Endothelial cell of umbilical vein (primary cell): ENCODE measurements at regions not wholly inside any gene's neighbourhood (a gene's known extent, or its start where the extent isn't known, plus 50 kb on each side); places are given as distances from the start of the nearest gene placed in this dataset.

Source experiments
- BruUV-seq: library from RNA; stranded (reverse); fragments of 400-500 nt; replicated peaks from 2 replicates; lab custom pipeline; 2021; lab: Mats Ljungman, UMichigan
- CTCF ChIA-PET: fragments of 300-600, 350-600 bp; sonication (Branson Sonifier 250); formaldehyde crosslinking; loops from one replicate; lab custom pipeline; 2021; ENCODE audit warnings: antibody characterized with exemption, inconsistent platforms; lab: Charles Lee
- POLR2A ChIA-PET: fragments of 300-600, 350-600 bp; sonication (Branson Sonifier 250); formaldehyde crosslinking; loops from one replicate; lab custom pipeline; 2021; ENCODE audit warnings: antibody characterized with exemption, inconsistent platforms; lab: Charles Lee
- DNase-seq: peaks from one replicate; pipeline ENCODE4 v3.0.0-alpha.2; 2011; ENCODE audit warnings: low read depth, low spot score
- FAIRE-seq: peaks from 2 replicates; lab custom pipeline; 2011; peaks lifted over from hg19 to GRCh38; lab: Jason Lieb, UNC
- H2AFZ ChIP-seq: 2 replicates; pipeline ENCODE4 v1.6.0; 2012; ENCODE audit warnings: low read depth, low read length, control low read depth, inconsistent platforms
- H3K27ac ChIP-seq: 2 replicates; pipeline ENCODE4 v1.5.1; 2011; ENCODE audit warnings: low read depth, mild to moderate bottlenecking, control low read depth, low read length, moderate library complexity; ENCODE audit not compliant: insufficient read depth
- H3K27me3 ChIP-seq, 2 experiments: 2 replicates each; pipeline versions ENCODE4 v1.6.0 to v1.6.1; 2011; ENCODE audit warnings: low read length in 2 of 2, mixed read lengths in 1 of 2; ENCODE audit not compliant: control insufficient read depth in 2 of 2, insufficient read depth in 2 of 2
- H3K36me3 ChIP-seq, 2 experiments: 2 replicates in 1 of 2; 3 replicates in 1 of 2; pipeline ENCODE4 v1.5.1; 2011; ENCODE audit warnings: low read length in 2 of 2, mild to moderate bottlenecking in 1 of 2, moderate library complexity in 1 of 2; ENCODE audit not compliant: control insufficient read depth in 2 of 2, insufficient read depth in 2 of 2; ENCODE audit errors: extremely low read depth in 1 of 2
- H3K4me1 ChIP-seq: 3 replicates; pipeline ENCODE4 v1.5.1; 2011; ENCODE audit warnings: mild to moderate bottlenecking, low read length; ENCODE audit not compliant: control insufficient read depth, insufficient read depth; ENCODE audit errors: extremely low read depth
- H3K4me2 ChIP-seq: 2 replicates; pipeline ENCODE4 v1.6.1; 2011; ENCODE audit warnings: low read length, control low read depth, mixed read lengths; ENCODE audit not compliant: insufficient read depth
- H3K4me3 ChIP-seq, 3 experiments: fragments of 200-600 bp in 1 of 3; sonication (generic), shearing (Covaris generic) in 1 of 3; replicated peaks in 1 of 3; 2 replicates each; pipeline ENCODE4 v1.5.1; 2011 to 2016; ENCODE audit warnings: control low read depth in 3 of 3, low read length in 3 of 3, mild to moderate bottlenecking in 2 of 3, inconsistent platforms in 1 of 3, low read depth in 1 of 3, moderate library complexity in 1 of 3; ENCODE audit not compliant: insufficient read depth in 1 of 3
- H3K79me2 ChIP-seq: 2 replicates; pipeline ENCODE4 v1.6.0; 2012; ENCODE audit warnings: low read length, inconsistent platforms; ENCODE audit not compliant: control insufficient read depth, insufficient read depth
- H3K9ac ChIP-seq: replicated peaks from 2 replicates; pipeline ENCODE3; 2011; ENCODE audit warnings: low read length, control low read depth; ENCODE audit not compliant: insufficient read depth; ENCODE audit errors: extremely low read depth
- H3K9me1 ChIP-seq: replicated peaks from 3 replicates; pipeline ENCODE4 v1.6.0; 2011; ENCODE audit warnings: mild to moderate bottlenecking, low read length; ENCODE audit not compliant: control insufficient read depth, insufficient read depth; ENCODE audit errors: extremely low read depth
- H3K9me3 ChIP-seq: replicated peaks from 2 replicates; pipeline ENCODE4 v1.5.1; 2012; ENCODE audit warnings: low read length, inconsistent platforms; ENCODE audit not compliant: control insufficient read depth, insufficient read depth
- H4K20me1 ChIP-seq: replicated peaks from 2 replicates; pipeline ENCODE3; 2011; ENCODE audit warnings: mild to moderate bottlenecking, low read length; ENCODE audit not compliant: control insufficient read depth, insufficient read depth; ENCODE audit errors: extremely low read depth
- CTCF ChIP-seq, 2 donors: IDR thresholded peaks; 1 replicate in 1 of 2; 2 replicates in 1 of 2; pipeline ENCODE4 v1.5.1; 2011; ENCODE audit warnings: low read length in 2 of 2, mild to moderate bottlenecking in 2 of 2, moderate library complexity in 2 of 2, control low read depth in 1 of 2, inconsistent platforms in 1 of 2, low read depth in 1 of 2; ENCODE audit not compliant: insufficient read depth in 1 of 2; ENCODE audit errors: extremely low read depth in 1 of 2
- EZH2 ChIP-seq: IDR thresholded peaks from 2 replicates; pipeline ENCODE4 v1.6.1; 2012; ENCODE audit warnings: borderline replicate concordance, low read depth, mild to moderate bottlenecking, moderate library complexity, low read length, inconsistent platforms; ENCODE audit not compliant: severe bottlenecking
- FOS ChIP-seq: IDR thresholded peaks from 2 replicates; pipeline ENCODE4 v1.6.1; 2011; ENCODE audit warnings: mild to moderate bottlenecking, low read length, moderate library complexity, borderline replicate concordance; ENCODE audit not compliant: insufficient read depth
- GATA2 ChIP-seq: IDR thresholded peaks from 2 replicates; pipeline ENCODE4 v1.7.0; 2011; ENCODE audit warnings: low read depth, mild to moderate bottlenecking, moderate library complexity, mixed read lengths, low read length; ENCODE audit not compliant: insufficient read length, insufficient read depth
- JUN ChIP-seq: IDR thresholded peaks from 2 replicates; pipeline ENCODE4 v1.6.1; 2011; ENCODE audit warnings: borderline replicate concordance, low read depth; ENCODE audit not compliant: insufficient read length, insufficient read depth
- MAX ChIP-seq: IDR thresholded peaks from 2 replicates; pipeline ENCODE4 v1.6.1; 2011; ENCODE audit not compliant: insufficient read depth, insufficient read length
- MYC ChIP-seq: IDR thresholded peaks from one replicate; pipeline ENCODE4 v1.6.1; 2011; ENCODE audit warnings: mild to moderate bottlenecking, low read depth, low read length
- POLR2A ChIP-seq: IDR thresholded peaks from 2 replicates; pipeline ENCODE4 v1.6.1; 2012; ENCODE audit warnings: low read depth, mild to moderate bottlenecking, control low read depth, low read length
- POLR2AphosphoS5 ChIP-seq: IDR thresholded peaks from 2 replicates; pipeline ENCODE4 v1.6.1; 2012; ENCODE audit warnings: low read depth, mild to moderate bottlenecking, control low read depth, low read length, moderate library complexity; ENCODE audit not compliant: insufficient read depth
- dilution Hi-C: fragments of 300-500 bp; cut with MboI; formaldehyde crosslinking; loops from one replicate; pipeline ENCODE4 v1.15.0; 2019; ENCODE audit warnings: low sequenced_read_pairs; ENCODE audit not compliant: extremely low pct_ligation_motif_present
- intact Hi-C: fragments of 100-400 bp; cut with micrococcal nuclease; formaldehyde crosslinking; loops from one replicate; pipeline ENCODE4 v1.10.0; 2022

- Histone ChIP-seq H4K20me1 (no peaks in the 10 kb centered on the region), H3K9me3 (no peaks in the 10 kb centered on the region), H3K27ac (no peak overlapping the region), H3K79me2 (no peaks in the 10 kb centered on the region), H3K4me1 (peaks cover 13% of the 10 kb centered on the region), H3K4me3 (no peak overlapping the region), H3K9ac (no peak overlapping the region), H2AFZ (peak overlapping the region; percentile 34), H3K36me3 (no peaks in the 10 kb centered on the region), H3K4me2 (no peak overlapping the region), H3K9me1 (no peaks in the 10 kb centered on the region), H3K27me3 (no peaks in the 10 kb centered on the region)
- dilution Hi-C loops = no loop called here
- TF ChIP-seq POLR2A (no peak), MYC (no peak), FOS (no peak), GATA2 (no peak), CTCF (IDR thresholded peaks at IDR 0.05; ENCODE audit: extremely low read depth in 1 of 2, insufficient read depth in 1 of 2, low read depth in 1 of 2, low read length in 2 of 2) (no peak)
- POLR2A ChIA-PET = no interaction called here
- CTCF ChIA-PET = interaction anchor here (0.7 to 1.0 kb wide), 2 partner anchors 12 to 13 kb away, joined by 3 to 4 read pairs; no protein-coding TSS in a partner anchor
- no TSS peak for BruUV-seq
- FAIRE-seq = no peak
- intact Hi-C loops = loop anchor here (5.0 kb wide), 1 partner anchor 33 kb away; no protein-coding TSS in a partner anchor
- DNase-seq = no peak
These were observed 64.6 kb upstream of the FN1 start for GRCh38 chr2:215500466-215500865.

GRCh38 chr2:215499331-215499730 is 63.5 kb upstream of the FN1 start:
- no peak for DNase-seq
- H3K9me3 ChIP-seq = no peaks in the 10 kb centered on the region
- H3K9me1 ChIP-seq = no peaks in the 10 kb centered on the region
- CTCF ChIA-PET = no interaction called here
- H4K20me1 ChIP-seq = no peaks in the 10 kb centered on the region
- intact Hi-C loops (no loop called here), dilution Hi-C loops (no loop called here)
- H3K27ac ChIP-seq = no peak overlapping the region
- no peak for TF ChIP-seq GATA2
- no peak for TF ChIP-seq JUN
- TF ChIP-seq POLR2A = no peak
- TF ChIP-seq MYC = no peak
- no peak for TF ChIP-seq MAX
- no peak for TF ChIP-seq POLR2AphosphoS5
- TF ChIP-seq FOS = no peak
- no peak for TF ChIP-seq CTCF (IDR thresholded peaks at IDR 0.05; ENCODE audit: extremely low read depth in 1 of 2, insufficient read depth in 1 of 2, low read depth in 1 of 2, low read length in 2 of 2)
- no peak for TF ChIP-seq EZH2
- no peaks in the 10 kb centered on the region for H3K79me2 ChIP-seq
- no peak for FAIRE-seq
- no peak overlapping the region for H2AFZ ChIP-seq
- no peak overlapping the region for H3K4me3 ChIP-seq
- POLR2A ChIA-PET = no interaction called here
- H3K9ac ChIP-seq = no peak overlapping the region
- no peaks in the 10 kb centered on the region for H3K27me3 ChIP-seq
- BruUV-seq = no TSS peak
- H3K36me3 ChIP-seq = no peaks in the 10 kb centered on the region
- H3K4me2 ChIP-seq = no peak overlapping the region
- H3K4me1 ChIP-seq = peaks cover 2% of the 10 kb centered on the region
